HepG2 (cell line): ENCODE measurements at regions not wholly inside any gene's neighbourhood (a gene's known extent, or its start where the extent isn't known, plus 50 kb on each side); places are given as distances from the start of the nearest gene placed in this dataset.

Experiments
- ATAC-seq: fragments of 200-7000 bp; cut with Tn5 transposase; 3 replicates; pipeline ENCODE4 v1.9.1; 2020; ENCODE audit warnings: mild to moderate bottlenecking, moderate library complexity
- BruUV-seq: library from RNA; stranded (reverse); fragments of 400-500 nt; replicated peaks from 2 replicates; lab custom pipeline; 2021; lab: Mats Ljungman, UMichigan
- CTCF ChIA-PET: fragments of 300-600 bp; formaldehyde crosslinking; extraction: SDS; loops from one replicate; lab custom pipeline; 2021; ENCODE audit warnings: low total read pairs, inconsistent platforms, low intra/inter-chr PET ratio; lab: Yijun Ruan, JAX
- POLR2A ChIA-PET: fragments of 350-600 bp; sonication (Branson Sonifier 250); formaldehyde crosslinking; loops from one replicate; lab custom pipeline; 2020; ENCODE audit warnings: antibody characterized with exemption, inconsistent platforms; lab: Yijun Ruan, JAX
- DNase-seq: peaks from one replicate; pipeline ENCODE4 v3.0.0-alpha.2; 2015; ENCODE audit warnings: low spot score
- FAIRE-seq: peaks from 3 replicates; lab custom pipeline; 2011; peaks lifted over from hg19 to GRCh38; lab: Jason Lieb, UNC
- H2AFZ ChIP-seq: one replicate; pipeline ENCODE4 v1.6.1; 2011; ENCODE audit warnings: low read length, inconsistent platforms
- H3K27ac ChIP-seq: fragments of 300-600 bp; 3 replicates; pipeline ENCODE4 v1.8.0; 2011; ENCODE audit warnings: mixed run types, mild to moderate bottlenecking, mixed read lengths, low read length, inconsistent platforms; ENCODE audit not compliant: insufficient read depth; ENCODE audit errors: extremely low read length
- H3K27me3 ChIP-seq, 2 experiments: fragments of 200-600 bp in 1 of 2; 2 replicates in 1 of 2; 3 replicates in 1 of 2; pipeline versions ENCODE4 v1.6.0 to v1.8.0; 2011; ENCODE audit warnings: low read length in 2 of 2, mild to moderate bottlenecking in 2 of 2, moderate library complexity in 2 of 2, inconsistent platforms in 1 of 2; ENCODE audit not compliant: insufficient read depth in 2 of 2, control insufficient read depth in 1 of 2
- H3K36me3 ChIP-seq, 2 experiments: fragments of 200-600 bp in 1 of 2; replicated peaks in 1 of 2; 2 replicates in 1 of 2; 3 replicates in 1 of 2; pipeline versions ENCODE4 v1.5.1 to v1.8.0; 2011; ENCODE audit warnings: low read length in 2 of 2, inconsistent platforms in 1 of 2; ENCODE audit not compliant: insufficient read depth in 2 of 2, control insufficient read depth in 1 of 2
- H3K4me1 ChIP-seq: 2 replicates; pipeline ENCODE4 v1.5.1; 2012; ENCODE audit warnings: low read length, inconsistent platforms; ENCODE audit not compliant: insufficient read depth
- H3K4me2 ChIP-seq: 2 replicates; pipeline ENCODE4 v1.6.0; 2011; ENCODE audit warnings: low read depth, low read length, inconsistent platforms
- H3K4me3 ChIP-seq, 3 experiments: fragments of 200-600 bp in 1 of 3; sonication (generic), shearing (Covaris generic) in 1 of 3; replicated peaks in 1 of 3; 2 replicates each; pipeline ENCODE4 v1.5.1; 2011 to 2016; ENCODE audit warnings: low read length in 3 of 3, inconsistent platforms in 2 of 3, low read depth in 2 of 3, mild to moderate bottlenecking in 2 of 3, control low read depth in 1 of 3, mixed read lengths in 1 of 3; ENCODE audit not compliant: insufficient read depth in 1 of 3
- H3K79me2 ChIP-seq: one replicate; pipeline ENCODE4 v1.6.1; 2011; ENCODE audit warnings: low read length, inconsistent platforms; ENCODE audit not compliant: insufficient read depth
- H3K9ac ChIP-seq: 2 replicates; pipeline ENCODE4 v1.6.0; 2011; ENCODE audit warnings: mild to moderate bottlenecking, low read depth, low read length, inconsistent platforms; ENCODE audit not compliant: insufficient read depth
- H3K9me3 ChIP-seq: 2 replicates; pipeline ENCODE4 v1.5.1; 2012; ENCODE audit warnings: mild to moderate bottlenecking, low read length
- H4K20me1 ChIP-seq: 2 replicates; pipeline ENCODE4 v1.6.0; 2011; ENCODE audit warnings: inconsistent platforms, mild to moderate bottlenecking, low read length, moderate library complexity; ENCODE audit not compliant: insufficient read depth
- ELF3 ChIP-seq: IDR thresholded peaks from 2 replicates; pipeline ENCODE4 v1.6.1; 2016; ENCODE audit warnings: missing genetic modification reagents, missing compliant biosample characterization
- ZNF12 ChIP-seq: sonication (generic); formaldehyde crosslinking; IDR thresholded peaks from 2 replicates; pipeline ENCODE4 v1.5.0; 2020; ENCODE audit warnings: missing genetic modification reagents
- ZNF225 ChIP-seq: sonication (generic); formaldehyde crosslinking; IDR thresholded peaks from 2 replicates; pipeline ENCODE4 v1.4.0; 2020; ENCODE audit warnings: mild to moderate bottlenecking, missing genetic modification reagents
- ZNF34 ChIP-seq: sonication (generic); formaldehyde crosslinking; IDR thresholded peaks from 2 replicates; pipeline ENCODE4 v1.4.0; 2020; ENCODE audit warnings: mild to moderate bottlenecking, missing genetic modification reagents, borderline replicate concordance
- ZNF674 ChIP-seq: sonication (generic); formaldehyde crosslinking; IDR thresholded peaks from 2 replicates; pipeline ENCODE4 v1.5.0; 2020; ENCODE audit warnings: low read depth, mild to moderate bottlenecking, missing genetic modification reagents
- WGBS: methylation state at CpG from one replicate; pipeline ENCODE4 v1.1.6; 2017; ENCODE audit warnings: low lambda C conversion rate; 5-methylcytosine and 5-hydroxymethylcytosine counted together
- in situ Hi-C: cut with HindIII; loops from 2 replicates; pipeline ENCODE4 v1.10.0; 2017; ENCODE audit warnings: low pct_unique_long_range_greater_than_20kb; ENCODE audit not compliant: extremely low pct_ligation_motif_present
- intact Hi-C: fragments of 100-400 bp; cut with micrococcal nuclease; formaldehyde crosslinking; loops from one replicate; pipeline ENCODE4 v1.10.0; 2022; ENCODE audit not compliant: unreplicated experiment
- TF ChIP-seq, protein P1 (sequence below): sonication (generic); formaldehyde crosslinking; IDR thresholded peaks from 2 replicates; pipeline ENCODE4 v1.4.0; 2020; ENCODE audit warnings: low read depth, missing genetic modification reagents

DNA sequence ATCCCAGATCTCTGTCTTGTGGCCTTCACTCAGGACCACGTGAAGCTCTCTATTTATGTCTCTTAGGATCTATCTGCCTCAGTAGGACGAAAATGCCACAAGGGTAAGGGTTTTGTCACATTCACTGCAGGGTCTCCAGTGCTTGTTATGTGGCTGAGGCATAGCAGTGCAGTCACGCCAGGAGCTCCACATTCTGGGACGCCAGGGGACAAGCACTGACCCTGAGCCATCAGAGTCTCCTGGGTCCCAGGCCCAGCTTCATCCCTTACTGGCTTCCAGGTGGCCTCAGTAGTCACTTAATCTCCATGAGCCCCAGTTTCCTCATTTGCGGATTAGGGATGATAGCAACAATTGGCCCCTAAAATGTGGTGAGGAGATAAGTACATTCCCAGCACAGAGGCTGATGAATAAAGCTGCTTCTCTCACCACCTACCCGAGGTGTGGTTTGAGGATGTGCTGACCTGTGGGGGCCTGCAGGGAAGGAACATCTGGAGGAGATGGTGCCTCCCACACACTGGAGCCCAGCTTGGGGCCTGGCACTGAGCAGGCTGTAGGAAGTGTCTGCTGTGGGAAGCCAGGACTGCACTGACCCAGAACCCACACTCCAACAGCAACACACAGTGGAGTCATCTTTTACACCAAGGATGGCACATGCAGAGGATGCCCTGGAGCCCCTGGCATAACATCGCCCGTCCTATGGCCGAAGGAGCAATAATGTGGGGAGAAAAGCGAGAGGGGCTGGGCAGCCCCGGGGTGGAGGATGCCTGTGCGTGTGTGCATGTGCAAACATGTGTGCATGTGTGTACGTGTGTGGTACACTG lies 93.2 kb upstream of the IQSEC1 start:
- DNase-seq (no peak), FAIRE-seq (no peak), ATAC-seq (no peak)
- Histone ChIP-seq H3K27me3 (no peaks in the 10 kb centered on the region), H3K9me3 (no peaks in the 10 kb centered on the region), H3K79me2 (no peaks in the 10 kb centered on the region), H3K27ac (no peak overlapping the region), H2AFZ (no peak overlapping the region), H3K36me3 (peaks cover 8 to 16% of the 10 kb centered on the region in 2 experiments; a peak in 3 of 5 replicates), H3K4me2 (no peak overlapping the region), H4K20me1 (0 out of 2 replicates have a peak, but pooled peaks cover 3% of the 10 kb centered on the region), H3K4me3 (no peak overlapping the region), H3K9ac (no peak overlapping the region), H3K4me1 (no peaks in the 10 kb centered on the region)
- intact Hi-C loops (no loop called here), in situ Hi-C loops (no loop called here)
- BruUV-seq = no TSS peak
- 98% methylated on average over 11 of the region's 13 CpGs for WGBS
- TF ChIP-seq ZNF225 (no peak), ZNF12 (CRISPR knock-in tag) (no peak), ELF3 (CRISPR knock-in tag) (no peak), ZNF674 (CRISPR knock-in tag) (no peak), ZNF34 (CRISPR knock-in tag) (no peak)
- TF ChIP-seq, protein P1, sequence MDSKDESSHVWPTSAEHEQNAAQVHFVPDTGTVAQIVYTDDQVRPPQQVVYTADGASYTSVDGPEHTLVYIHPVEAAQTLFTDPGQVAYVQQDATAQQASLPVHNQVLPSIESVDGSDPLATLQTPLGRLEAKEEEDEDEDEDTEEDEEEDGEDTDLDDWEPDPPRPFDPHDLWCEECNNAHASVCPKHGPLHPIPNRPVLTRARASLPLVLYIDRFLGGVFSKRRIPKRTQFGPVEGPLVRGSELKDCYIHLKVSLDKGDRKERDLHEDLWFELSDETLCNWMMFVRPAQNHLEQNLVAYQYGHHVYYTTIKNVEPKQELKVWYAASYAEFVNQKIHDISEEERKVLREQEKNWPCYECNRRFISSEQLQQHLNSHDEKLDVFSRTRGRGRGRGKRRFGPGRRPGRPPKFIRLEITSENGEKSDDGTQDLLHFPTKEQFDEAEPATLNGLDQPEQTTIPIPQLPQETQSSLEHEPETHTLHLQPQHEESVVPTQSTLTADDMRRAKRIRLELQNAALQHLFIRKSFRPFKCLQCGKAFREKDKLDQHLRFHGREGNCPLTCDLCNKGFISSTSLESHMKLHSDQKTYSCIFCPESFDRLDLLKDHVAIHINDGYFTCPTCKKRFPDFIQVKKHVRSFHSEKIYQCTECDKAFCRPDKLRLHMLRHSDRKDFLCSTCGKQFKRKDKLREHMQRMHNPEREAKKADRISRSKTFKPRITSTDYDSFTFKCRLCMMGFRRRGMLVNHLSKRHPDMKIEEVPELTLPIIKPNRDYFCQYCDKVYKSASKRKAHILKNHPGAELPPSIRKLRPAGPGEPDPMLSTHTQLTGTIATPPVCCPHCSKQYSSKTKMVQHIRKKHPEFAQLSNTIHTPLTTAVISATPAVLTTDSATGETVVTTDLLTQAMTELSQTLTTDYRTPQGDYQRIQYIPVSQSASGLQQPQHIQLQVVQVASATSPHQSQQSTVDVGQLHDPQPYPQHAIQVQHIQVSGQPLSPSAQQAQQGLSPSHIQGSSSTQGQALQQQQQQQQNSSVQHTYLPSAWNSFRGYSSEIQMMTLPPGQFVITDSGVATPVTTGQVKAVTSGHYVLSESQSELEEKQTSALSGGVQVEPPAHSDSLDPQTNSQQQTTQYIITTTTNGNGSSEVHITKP (CRISPR knock-in tag) = no peak
- CTCF ChIA-PET = no interaction called here
- POLR2A ChIA-PET = no interaction called here
